Activated CD8-positive, alpha-beta memory T cell treated with anti-CD3 and anti-CD28 coated beads, Interleukin-2, amount 50 U/mL, for 24 hours (primary cell): ENCODE measurements at regions not wholly inside any gene's neighbourhood (a gene's known extent, or its start where the extent isn't known, plus 50 kb on each side); places are given as distances from the start of the nearest gene placed in this dataset.

Source experiments
- DNase-seq: peaks from one replicate; pipeline ENCODE4 v3.0.0-alpha.2; 2020; ENCODE audit errors: extremely low read depth

GRCh38 chr7:106775975-106776607 is 89.0 kb upstream of the PIK3CG start:
- no peak for DNase-seq

GRCh38 chr7:106776618-106777347 is 88.3 kb upstream of the PIK3CG start:
- DNase-seq: no peak

GRCh38 chr7:106777674-106778299 is 87.3 kb upstream of the PIK3CG start:
- DNase-seq: no peak

- DNase-seq: no peak
These were observed 86.3 kb upstream of the PIK3CG start for GRCh38 chr7:106778656-106779250.

- DNase-seq: no peak
These were observed 85.2 kb upstream of the PIK3CG start for GRCh38 chr7:106779877-106780276.

GRCh38 chr7:106781007-106781406 is 84.1 kb upstream of the PIK3CG start:
- no peak for DNase-seq

GRCh38 chr7:106781828-106782544 is 83.1 kb upstream of the PIK3CG start:
- no peak for DNase-seq

- no peak for DNase-seq
These were observed 81.8 kb upstream of the PIK3CG start for GRCh38 chr7:106783286-106783685.

- DNase-seq: no peak
These were observed 76.4 kb upstream of the PIK3CG start for GRCh38 chr7:106788637-106789036.

GRCh38 chr7:106791526-106791925 is 73.6 kb upstream of the PIK3CG start:
- no peak for DNase-seq

- no peak for DNase-seq
These were observed 72.7 kb upstream of the PIK3CG start for GRCh38 chr7:106792233-106792926.

- no peak for DNase-seq
These were observed 71.8 kb upstream of the PIK3CG start for GRCh38 chr7:106793015-106793975.

GRCh38 chr7:106794276-106795083 is 70.6 kb upstream of the PIK3CG start:
- no peak for DNase-seq

GRCh38 chr7:106795084-106795876 is 69.8 kb upstream of the PIK3CG start:
- no peak for DNase-seq

- DNase-seq: no peak
These were observed 69.2 kb upstream of the PIK3CG start for GRCh38 chr7:106795877-106796231.

- DNase-seq: no peak
These were observed 67.1 kb upstream of the PIK3CG start for GRCh38 chr7:106797937-106798336.

- DNase-seq: no peak
These were observed 62.5 kb upstream of the PIK3CG start for GRCh38 chr7:106802589-106802988.

- DNase-seq: no peak
These were observed 58.5 kb upstream of the PIK3CG start for GRCh38 chr7:106806556-106806955.

- DNase-seq: no peak
These were observed 57.6 kb upstream of the PIK3CG start for GRCh38 chr7:106807474-106807873.
